Fibroblast of lung (primary cell): ENCODE measurements at regions not wholly inside any gene's neighbourhood (a gene's known extent, or its start where the extent isn't known, plus 50 kb on each side); places are given as distances from the start of the nearest gene placed in this dataset.

Source experiments
- DNase-seq, 2 donors: peaks; one replicate each; pipeline versions ENCODE4 v3.0.0 to v3.0.0-alpha.2; 2010; ENCODE audit warnings: low read depth in 2 of 2
- H2AFZ ChIP-seq: 2 replicates; pipeline ENCODE4 v1.5.1; 2012; ENCODE audit warnings: low read length, control low read depth, inconsistent platforms
- H3K27ac ChIP-seq: 2 replicates; pipeline ENCODE4 v1.5.1; 2011; ENCODE audit warnings: low read length, control low read depth; ENCODE audit not compliant: insufficient read depth
- H3K27me3 ChIP-seq: 2 replicates; pipeline ENCODE4 v1.5.1; 2011; ENCODE audit warnings: mild to moderate bottlenecking, low read length; ENCODE audit not compliant: control insufficient read depth, insufficient read depth
- H3K36me3 ChIP-seq: 2 replicates; pipeline ENCODE4 v1.5.1; 2011; ENCODE audit warnings: low read length; ENCODE audit not compliant: control insufficient read depth, insufficient read depth
- H3K4me1 ChIP-seq: 2 replicates; pipeline ENCODE4 v1.5.1; 2011; ENCODE audit warnings: low read length; ENCODE audit not compliant: control insufficient read depth, insufficient read depth; ENCODE audit errors: extremely low read depth
- H3K4me2 ChIP-seq: 2 replicates; pipeline ENCODE4 v1.5.1; 2011; ENCODE audit warnings: low read length, control low read depth; ENCODE audit not compliant: insufficient read depth; ENCODE audit errors: extremely low read depth
- H3K4me3 ChIP-seq, 4 experiments: fragments of 200-600 bp in 1 of 4; sonication (generic) in 1 of 4; replicated peaks in 1 of 4; 2 replicates each; pipeline ENCODE4 v1.5.1; 2011 to 2016; ENCODE audit warnings: low read length in 4 of 4, low read depth in 3 of 4, mild to moderate bottlenecking in 3 of 4, control low read depth in 2 of 4, inconsistent platforms in 1 of 4, mixed read lengths in 1 of 4; ENCODE audit not compliant: insufficient read depth in 1 of 4; ENCODE audit errors: control extremely low read depth in 1 of 4
- H3K79me2 ChIP-seq: 2 replicates; pipeline ENCODE4 v1.5.1; 2012; ENCODE audit warnings: mild to moderate bottlenecking, low read length, inconsistent platforms; ENCODE audit not compliant: control insufficient read depth, insufficient read depth
- H3K9ac ChIP-seq: 2 replicates; pipeline ENCODE4 v1.5.1; 2011; ENCODE audit warnings: mild to moderate bottlenecking, low read length, control low read depth; ENCODE audit not compliant: insufficient read depth
- H3K9me3 ChIP-seq: 2 replicates; pipeline ENCODE4 v1.5.1; 2012; ENCODE audit warnings: low read depth, low read length; ENCODE audit not compliant: control insufficient read depth, insufficient read depth
- H4K20me1 ChIP-seq: 2 replicates; pipeline ENCODE4 v1.5.1; 2011; ENCODE audit warnings: low read length; ENCODE audit not compliant: control insufficient read depth, insufficient read depth; ENCODE audit errors: extremely low read depth
- EZH2 ChIP-seq: IDR thresholded peaks from 2 replicates; pipeline ENCODE4 v1.5.1; 2012; ENCODE audit warnings: low read length, control low read depth, mild to moderate bottlenecking; ENCODE audit errors: missing control alignments
- TF ChIP-seq, protein P1 (sequence below), 2 donors: IDR thresholded peaks in 1 of 2; conservative IDR thresholded peaks in 1 of 2; 1 replicate in 1 of 2; 2 replicates in 1 of 2; pipeline ENCODE4 v1.5.1; 2011 to 2012; ENCODE audit warnings: low read length in 2 of 2, control low read depth in 1 of 2, inconsistent platforms in 1 of 2, low read depth in 1 of 2, mild to moderate bottlenecking in 1 of 2

DNA sequence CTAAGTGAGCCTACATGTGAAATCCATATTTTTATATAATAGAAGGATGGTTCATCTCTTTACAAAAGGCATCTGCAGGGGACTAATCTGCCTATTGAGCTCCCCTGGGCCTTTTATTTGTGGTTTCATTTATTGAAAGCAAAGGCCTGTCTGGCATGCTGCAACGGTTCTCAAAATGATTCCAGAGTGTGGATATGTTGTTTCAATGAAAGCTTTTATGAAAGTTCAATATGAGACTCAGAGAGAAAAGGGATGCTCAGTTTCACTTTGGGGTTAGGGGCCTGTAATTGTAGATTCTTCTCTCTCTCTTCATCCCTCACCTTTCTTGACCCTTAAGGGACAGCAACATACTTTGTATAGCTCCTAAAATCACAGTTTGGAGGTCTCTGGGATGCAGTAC is 204.2 kb upstream of the CASK start:
- TF ChIP-seq, protein P1, sequence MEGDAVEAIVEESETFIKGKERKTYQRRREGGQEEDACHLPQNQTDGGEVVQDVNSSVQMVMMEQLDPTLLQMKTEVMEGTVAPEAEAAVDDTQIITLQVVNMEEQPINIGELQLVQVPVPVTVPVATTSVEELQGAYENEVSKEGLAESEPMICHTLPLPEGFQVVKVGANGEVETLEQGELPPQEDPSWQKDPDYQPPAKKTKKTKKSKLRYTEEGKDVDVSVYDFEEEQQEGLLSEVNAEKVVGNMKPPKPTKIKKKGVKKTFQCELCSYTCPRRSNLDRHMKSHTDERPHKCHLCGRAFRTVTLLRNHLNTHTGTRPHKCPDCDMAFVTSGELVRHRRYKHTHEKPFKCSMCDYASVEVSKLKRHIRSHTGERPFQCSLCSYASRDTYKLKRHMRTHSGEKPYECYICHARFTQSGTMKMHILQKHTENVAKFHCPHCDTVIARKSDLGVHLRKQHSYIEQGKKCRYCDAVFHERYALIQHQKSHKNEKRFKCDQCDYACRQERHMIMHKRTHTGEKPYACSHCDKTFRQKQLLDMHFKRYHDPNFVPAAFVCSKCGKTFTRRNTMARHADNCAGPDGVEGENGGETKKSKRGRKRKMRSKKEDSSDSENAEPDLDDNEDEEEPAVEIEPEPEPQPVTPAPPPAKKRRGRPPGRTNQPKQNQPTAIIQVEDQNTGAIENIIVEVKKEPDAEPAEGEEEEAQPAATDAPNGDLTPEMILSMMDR (conservative IDR thresholded peaks at IDR 0.05 in 1 of 2, IDR thresholded peaks at IDR 0.05 in 1 of 2; ENCODE audit: low read depth in 1 of 2, low read length in 2 of 2) = no peak
- no peak for TF ChIP-seq EZH2
- H3K4me2 ChIP-seq = no peak overlapping the region
- H3K79me2 ChIP-seq = no peaks in the 10 kb centered on the region
- H3K27ac ChIP-seq = no peak overlapping the region
- no peaks in the 10 kb centered on the region for H3K36me3 ChIP-seq
- H3K27me3 ChIP-seq = no peaks in the 10 kb centered on the region
- DNase-seq = no peak
- H3K9ac ChIP-seq = no peak overlapping the region
- H3K9me3 ChIP-seq = no peaks in the 10 kb centered on the region
- no peaks in the 10 kb centered on the region for H4K20me1 ChIP-seq
- H3K4me3 ChIP-seq = no peak overlapping the region
- no peaks in the 10 kb centered on the region for H3K4me1 ChIP-seq
- no peak overlapping the region for H2AFZ ChIP-seq

- no peak for TF ChIP-seq EZH2
- TF ChIP-seq, protein P1 (conservative IDR thresholded peaks at IDR 0.05 in 1 of 2, IDR thresholded peaks at IDR 0.05 in 1 of 2; ENCODE audit: low read depth in 1 of 2, low read length in 2 of 2) = no peak
- no peak for DNase-seq
Observed at GRCh38 chrX:42123369-42123768, 200.0 kb upstream of the CASK start.

GRCh38 chrX:42119076-42119475 is 195.7 kb upstream of the CASK start:
- TF ChIP-seq, protein P1 (conservative IDR thresholded peaks at IDR 0.05 in 1 of 2, IDR thresholded peaks at IDR 0.05 in 1 of 2; ENCODE audit: low read depth in 1 of 2, low read length in 2 of 2) = no peak
- TF ChIP-seq EZH2 = no peak
- Histone ChIP-seq H3K9ac (no peak overlapping the region), H4K20me1 (no peaks in the 10 kb centered on the region), H3K79me2 (no peaks in the 10 kb centered on the region), H3K4me2 (no peak overlapping the region), H3K4me1 (no peaks in the 10 kb centered on the region), H3K27me3 (no peaks in the 10 kb centered on the region), H3K9me3 (no peaks in the 10 kb centered on the region), H3K36me3 (no peaks in the 10 kb centered on the region), H2AFZ (no peak overlapping the region), H3K4me3 (no peak overlapping the region), H3K27ac (no peak overlapping the region)
- DNase-seq = peak; percentile 48 to 71

More at GRCh38 chrX:42123369-42123768, 200.0 kb upstream of the CASK start:
- no peaks in the 10 kb centered on the region for H3K4me1 ChIP-seq
- H3K79me2 ChIP-seq = no peaks in the 10 kb centered on the region
- no peak overlapping the region for H3K9ac ChIP-seq
- no peak overlapping the region for H2AFZ ChIP-seq
- no peak overlapping the region for H3K4me3 ChIP-seq
- no peak overlapping the region for H3K4me2 ChIP-seq
- no peaks in the 10 kb centered on the region for H3K27me3 ChIP-seq
- H4K20me1 ChIP-seq = no peaks in the 10 kb centered on the region
- H3K36me3 ChIP-seq = no peaks in the 10 kb centered on the region
- no peak overlapping the region for H3K27ac ChIP-seq
- H3K9me3 ChIP-seq = no peaks in the 10 kb centered on the region
